ENCODE measurements at regions not wholly inside any gene's neighbourhood (a gene's known extent, or its start where the extent isn't known, plus 50 kb on each side); places are given as distances from the start of the nearest gene placed in this dataset.

- no peak overlapping the region for H3K4me3 ChIP-seq
- H3K4me2 ChIP-seq: no peak overlapping the region
- H3K27ac ChIP-seq: no peak overlapping the region
- no peak for TF ChIP-seq EHMT2 (IDR thresholded peaks at IDR 0.05; ENCODE audit: low read depth)
- no peak for TF ChIP-seq REST (IDR thresholded peaks at IDR 0.05)
- TF ChIP-seq RNF2 (IDR thresholded peaks at IDR 0.05; ENCODE audit: borderline replicate concordance, low read depth): no peak
- peak; percentile 54 for TF ChIP-seq SMC3 (IDR thresholded peaks at IDR 0.05)
- TF ChIP-seq MAX (IDR thresholded peaks at IDR 0.05): no peak
- peak; percentile 59 for TF ChIP-seq CTCF (IDR thresholded peaks at IDR 0.05)
- peak; percentile 59 to 62 for TF ChIP-seq RAD21 (conservative IDR thresholded peaks at IDR 0.05 in 1 of 2, IDR thresholded peaks at IDR 0.05 in 1 of 2)
- TF ChIP-seq MYC (IDR thresholded peaks at IDR 0.05; ENCODE audit: borderline replicate concordance, low read length): no peak
- no peak for TF ChIP-seq FOXS1 (CRISPR knock-in tag; IDR thresholded peaks at IDR 0.05)
- TF ChIP-seq SREBF2 (IDR thresholded peaks at IDR 0.05): no peak
- TF ChIP-seq MAZ (IDR thresholded peaks at IDR 0.05; ENCODE audit: borderline replicate concordance, low read depth, low read length): no peak
- TF ChIP-seq POLR2AphosphoS2 (conservative IDR thresholded peaks at IDR 0.05; ENCODE audit: low read length): no peak
- TF ChIP-seq HOXB5 (CRISPR knock-in tag; IDR thresholded peaks at IDR 0.05): no peak
- TF ChIP-seq HES2 (IDR thresholded peaks at IDR 0.05): no peak
- TF ChIP-seq CBX8 (IDR thresholded peaks at IDR 0.05): no peak
- no peak for TF ChIP-seq POLR2A (IDR thresholded peaks at IDR 0.05; ENCODE audit: low read length)
- TF ChIP-seq KDM5A (IDR thresholded peaks at IDR 0.05): no peak
- FAIRE-seq: no peak
- no peaks in the 10 kb centered on the region for H3K4me1 ChIP-seq
- peaks cover under 1% of the 10 kb centered on the region; the same call in 1 of the 3 replicates for H3K9me3 ChIP-seq
- ATAC-seq: no peak
- WGBS (ENCODE audit: missing lambda C conversion rate): 5% methylated on average over 3 of the region's 3 CpGs
- POLR2A ChIA-PET: no interaction called here
- CTCF ChIA-PET: interaction anchor here (0.7 to 4.0 kb wide), 3 partner anchors 284 to 304 kb away, joined by 3 to 14 read pairs (median 3); no protein-coding TSS in a partner anchor
- DNase-seq (ENCODE audit: low read depth in 1 of 2, low spot score in 1 of 2): peak; percentile 8 to 43
Measured at GRCh38 chr5:24110004-24110615, 534.7 kb downstream of the CDH10 start.

- Histone ChIP-seq H3K4me2 (no peak overlapping the region), H3K4me1 (no peaks in the 10 kb centered on the region), H3K9me3 (0 out of 3 replicates have a peak, but pooled peaks cover under 1% of the 10 kb centered on the region), H3K4me3 (no peak overlapping the region), H3K27ac (no peak overlapping the region)
- FAIRE-seq: no peak
- 5% methylated on average over 2 of the region's 2 CpGs for WGBS (ENCODE audit: missing lambda C conversion rate)
- TF ChIP-seq HMGXB4 (CRISPR knock-in tag; IDR thresholded peaks at IDR 0.05; ENCODE audit: borderline replicate concordance) (no peak), CBX2 (IDR thresholded peaks at IDR 0.05; ENCODE audit: borderline replicate concordance, low read depth) (no peak), PBX3 (IDR thresholded peaks at IDR 0.05) (no peak), FOSB (CRISPR knock-in tag; IDR thresholded peaks at IDR 0.05) (no peak), TP53 (CRISPR knock-in tag; IDR thresholded peaks at IDR 0.05) (no peak), EP300 (IDR thresholded peaks at IDR 0.05) (no peak), CHD4 (IDR thresholded peaks at IDR 0.05; ENCODE audit: borderline replicate concordance) (no peak)
- DNase-seq (ENCODE audit: low read depth in 1 of 2, low spot score in 1 of 2): no peak
- ChIA-PET POLR2A (no interaction called here), CTCF (interaction anchor here (1.1 to 4.0 kb wide), 3 partner anchors 106 to 299 kb away, joined by 3 to 14 read pairs (median 4); no protein-coding TSS in a partner anchor)
- ATAC-seq: no peak
Measured at GRCh38 chr5:24112420-24112819, 532.4 kb downstream of the CDH10 start.
